NCI-H128 (cell line): ENCODE measurements at regions not wholly inside any gene's neighbourhood (a gene's known extent, or its start where the extent isn't known, plus 50 kb on each side); places are given as distances from the start of the nearest gene placed in this dataset.
"Not testable (repeated sequence)": the region's sequence is repeated elsewhere in the genome, so short reads cannot be mapped to it uniquely, and the experiment has no call there.

Experiments
- DNase-seq: peaks from one replicate; lab custom pipeline; 2025; ENCODE audit not compliant: unreplicated experiment; lab: John Stamatoyannopoulos, UW

DNA sequence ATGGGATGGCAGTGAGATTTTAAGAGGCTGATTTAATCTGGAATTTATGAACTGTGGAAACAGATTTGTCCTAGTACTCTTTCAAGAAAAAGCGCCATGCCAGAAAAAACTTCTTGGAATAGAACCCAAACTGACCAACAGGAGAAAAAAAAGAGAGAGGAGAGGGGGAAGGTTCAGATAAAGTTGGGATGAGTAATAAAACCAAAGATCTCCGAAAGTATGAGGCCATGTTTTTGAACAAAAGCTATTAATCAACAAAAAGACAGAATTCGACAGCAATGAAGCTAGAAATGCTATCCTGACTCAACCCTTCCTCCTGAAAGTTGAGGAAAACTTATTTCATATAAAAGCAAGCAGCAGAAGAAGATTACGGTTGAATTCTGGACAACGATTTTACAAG lies 135.5 kb downstream of the CEMIP2 start:
- DNase-seq: no peak

DNA sequence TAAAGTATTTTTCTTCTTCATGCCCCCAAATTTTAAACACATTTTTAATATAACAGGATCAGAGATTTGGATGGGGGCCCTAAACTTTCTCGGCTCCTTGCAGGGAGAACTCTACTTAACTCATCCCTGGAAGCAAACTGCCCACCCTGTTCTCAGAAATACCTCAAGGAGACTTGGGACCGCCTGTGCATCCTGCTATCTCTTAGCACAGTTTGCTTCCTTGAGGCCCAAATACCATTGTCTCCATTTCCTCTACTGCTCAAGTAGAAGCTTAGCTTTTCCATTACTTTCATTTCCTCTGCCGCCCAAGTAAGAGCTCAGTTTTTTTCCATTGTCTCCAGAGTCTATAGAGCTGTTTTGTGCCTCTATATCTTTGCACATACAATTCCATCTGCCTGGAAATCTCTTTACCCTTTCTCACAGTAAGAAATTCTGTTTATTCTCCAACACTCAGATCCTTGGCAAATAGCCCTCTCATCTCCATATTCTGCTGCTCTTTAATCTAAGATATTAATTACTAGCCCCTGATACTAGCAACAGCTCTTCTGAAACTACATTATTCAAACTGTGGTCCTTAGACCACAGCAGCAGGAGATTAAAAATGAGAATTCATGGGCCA lies 137.8 kb downstream of the CEMIP2 start:
- no peak for DNase-seq

DNA sequence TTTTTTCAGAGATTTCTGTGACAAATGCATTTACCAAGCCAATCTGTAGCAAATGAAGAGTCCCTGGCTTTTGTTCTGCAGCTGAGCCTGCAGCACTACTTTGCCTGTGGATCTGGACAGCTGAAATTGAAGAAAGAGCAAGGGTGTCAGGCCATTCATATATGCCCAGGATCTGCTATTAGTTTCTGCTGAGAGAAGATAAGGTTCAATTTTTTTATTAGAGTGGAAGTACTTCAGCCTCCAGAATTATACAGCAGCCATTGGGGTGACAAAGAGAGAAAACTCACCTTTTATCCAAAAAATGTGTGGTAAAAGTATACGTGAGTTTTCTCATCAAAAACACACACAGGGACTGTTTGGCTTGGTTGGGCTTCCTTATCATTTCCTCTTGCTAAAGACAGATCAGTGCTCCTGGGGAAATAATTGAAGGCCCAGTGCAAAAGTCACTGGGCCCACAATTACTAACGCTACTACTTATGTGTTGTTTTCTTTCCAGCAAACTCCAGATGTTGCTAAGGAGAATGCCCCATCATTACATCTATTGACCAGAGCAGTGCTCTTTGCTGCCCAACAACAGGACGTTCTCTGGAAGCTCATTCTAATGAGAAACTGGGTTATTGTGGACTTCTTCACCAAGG lies 138.6 kb downstream of the CEMIP2 start:
- DNase-seq: no peak

DNA sequence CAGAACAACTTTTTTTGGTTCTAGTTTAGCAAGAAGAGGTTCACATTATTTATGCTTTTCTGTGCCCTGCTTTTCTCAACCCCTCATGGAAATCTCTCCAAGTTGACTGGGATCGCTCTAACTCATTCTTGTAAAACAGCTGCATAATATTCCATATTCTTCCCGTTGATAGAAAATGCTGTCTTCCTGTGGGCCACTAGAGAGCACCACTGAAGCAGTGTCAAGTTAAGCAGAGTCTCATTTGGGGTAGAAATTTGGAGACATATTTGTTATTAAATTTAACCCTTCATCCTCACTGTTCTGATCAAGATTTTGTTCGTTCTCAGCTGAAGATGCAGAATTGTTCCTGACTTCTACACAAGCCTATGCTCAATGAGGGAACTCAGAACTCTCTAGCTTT lies 140.1 kb downstream of the CEMIP2 start:
- no peak for DNase-seq

DNA sequence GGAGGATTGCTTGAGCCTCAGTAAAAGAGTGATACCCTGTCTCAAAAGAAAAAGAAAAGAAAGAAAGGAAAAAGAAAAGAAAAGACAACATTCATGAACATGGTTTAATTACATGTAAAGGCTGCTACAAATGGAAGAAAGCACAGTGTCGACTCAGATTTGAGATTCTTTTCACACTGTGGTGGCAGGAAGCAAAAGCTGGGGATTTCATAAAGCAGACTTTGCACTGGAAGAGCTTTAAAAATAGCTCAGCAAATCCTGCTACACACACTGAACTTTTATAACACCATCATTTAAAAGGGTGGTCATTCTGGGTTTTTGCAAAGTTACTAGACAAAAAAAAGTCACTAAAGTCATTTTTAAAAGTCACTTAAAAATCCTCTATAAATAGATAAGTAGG lies 140.8 kb downstream of the CEMIP2 start:
- DNase-seq: no peak

DNA sequence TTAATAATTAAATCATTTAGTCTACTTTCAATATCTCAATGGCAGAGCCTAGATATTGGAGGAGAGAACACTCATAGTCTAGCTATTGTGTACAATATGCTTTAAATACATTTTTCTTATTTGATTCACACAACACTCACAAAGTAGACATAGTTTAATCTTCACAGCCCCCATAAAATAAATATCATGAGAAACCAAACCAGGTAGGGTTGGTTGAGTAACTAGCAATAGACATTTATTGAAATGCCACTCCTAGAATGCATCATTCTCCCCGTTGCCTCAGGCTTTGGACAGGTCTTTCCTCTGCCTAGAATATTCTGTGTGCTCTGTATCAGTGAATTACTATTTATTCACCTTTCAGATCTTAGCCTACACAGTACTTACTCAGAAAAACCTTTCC lies 141.9 kb downstream of the CEMIP2 start:
- DNase-seq: no peak

DNA sequence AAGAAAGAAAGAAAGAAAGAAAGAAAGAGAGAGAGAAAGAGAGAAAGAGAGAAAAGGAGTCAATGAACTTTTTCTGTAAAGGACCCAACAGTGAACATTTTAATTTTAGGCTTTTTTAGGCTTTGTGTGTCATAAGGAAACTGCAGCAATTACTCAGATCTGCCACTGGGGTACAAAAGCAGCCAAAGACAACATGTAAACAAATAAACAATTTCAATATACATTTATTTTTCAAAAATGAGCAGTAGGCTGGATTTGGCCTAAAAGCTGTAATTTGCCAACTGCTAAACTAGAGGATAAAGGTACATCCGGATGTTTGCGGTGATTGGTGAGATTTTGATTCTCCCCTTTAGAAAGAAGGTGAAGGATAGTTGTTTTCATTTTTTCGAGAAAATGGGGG lies 143.6 kb downstream of the CEMIP2 start:
- no peak for DNase-seq

DNA sequence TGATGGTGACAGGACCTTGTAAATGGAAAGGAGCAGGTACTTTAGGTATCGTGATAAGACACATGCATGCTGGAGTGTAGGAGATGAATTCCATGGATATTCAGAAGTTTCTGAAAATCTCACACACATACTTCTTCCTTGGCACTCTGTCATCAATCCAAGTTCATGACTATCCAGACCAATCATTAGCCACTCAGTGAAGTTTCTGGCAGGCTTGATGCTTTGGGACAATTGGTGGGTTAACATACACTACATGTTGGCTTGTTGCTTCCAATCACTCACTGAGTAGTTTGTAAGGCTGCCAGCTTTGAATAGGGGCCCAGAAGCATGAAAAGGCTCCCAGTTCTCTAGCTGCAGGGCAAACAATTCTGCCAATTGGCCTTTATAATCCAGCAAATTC lies 147.6 kb downstream of the CEMIP2 start:
- no peak for DNase-seq

DNA sequence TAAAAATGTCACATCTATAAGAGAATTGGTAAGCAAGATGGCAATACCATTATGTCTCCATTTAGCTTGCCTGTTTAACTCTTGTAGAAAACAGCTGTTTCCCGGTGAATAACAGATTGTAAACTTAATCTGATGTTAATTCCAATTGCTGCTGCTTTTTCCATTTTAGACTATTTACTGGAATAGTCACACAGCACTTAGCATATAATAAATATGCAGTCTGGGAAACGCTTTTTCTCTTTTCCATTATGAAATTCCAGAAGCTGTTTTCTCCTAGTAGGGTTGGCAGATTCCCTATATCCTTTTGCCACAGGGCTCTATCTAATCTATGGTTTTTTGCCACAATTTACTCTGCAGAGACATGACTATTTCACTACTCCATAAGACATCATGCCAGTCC lies 148.0 kb downstream of the CEMIP2 start:
- DNase-seq: no peak

DNA sequence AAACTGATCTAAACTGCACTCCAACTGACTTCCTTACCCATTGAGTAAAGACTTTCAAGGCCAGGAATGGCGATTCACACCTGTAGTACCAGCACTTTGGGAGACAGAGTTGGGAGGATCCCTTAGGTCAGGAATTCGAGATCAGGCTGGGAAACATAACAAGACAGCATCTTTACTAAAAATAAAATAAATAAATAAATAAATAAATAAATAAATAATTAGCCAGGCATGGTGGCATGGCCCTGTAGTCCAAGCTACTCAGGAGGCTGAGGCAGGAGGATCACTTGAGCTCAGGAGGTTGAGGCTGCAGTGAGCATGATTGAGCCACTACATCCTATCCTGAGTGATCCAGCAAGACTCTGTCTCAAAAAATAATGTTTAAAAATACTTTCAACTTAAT lies 148.4 kb downstream of the CEMIP2 start:
- DNase-seq: no peak

DNA sequence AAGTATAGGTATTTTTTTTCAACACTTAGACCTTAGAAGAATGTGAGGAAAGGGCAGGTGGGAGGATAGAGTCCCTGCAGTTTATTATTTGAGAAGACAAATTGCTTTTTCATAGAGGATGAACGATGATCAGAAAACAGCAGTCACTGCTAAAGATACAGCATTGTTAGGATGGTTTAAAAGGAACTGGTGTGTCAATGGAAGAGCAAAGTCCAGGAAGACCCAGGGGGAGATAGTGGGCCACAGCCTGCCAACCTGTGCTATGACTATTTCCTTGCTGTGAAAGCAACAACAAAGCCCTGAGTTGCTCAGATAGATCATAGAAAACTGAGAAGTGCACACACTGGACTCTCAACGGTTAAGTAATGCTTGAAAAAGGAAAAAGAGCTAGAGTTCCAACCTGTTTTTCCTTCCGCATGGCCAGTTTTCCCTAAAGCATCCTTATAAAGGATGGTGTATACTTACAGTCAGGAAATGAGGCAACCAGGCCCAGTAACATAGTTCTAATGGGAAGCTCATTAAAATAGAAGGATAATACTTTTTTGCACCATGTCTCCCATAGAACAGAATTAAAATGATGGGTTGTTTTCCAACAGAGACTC lies 153.8 kb downstream of the CEMIP2 start:
- no peak for DNase-seq

DNA sequence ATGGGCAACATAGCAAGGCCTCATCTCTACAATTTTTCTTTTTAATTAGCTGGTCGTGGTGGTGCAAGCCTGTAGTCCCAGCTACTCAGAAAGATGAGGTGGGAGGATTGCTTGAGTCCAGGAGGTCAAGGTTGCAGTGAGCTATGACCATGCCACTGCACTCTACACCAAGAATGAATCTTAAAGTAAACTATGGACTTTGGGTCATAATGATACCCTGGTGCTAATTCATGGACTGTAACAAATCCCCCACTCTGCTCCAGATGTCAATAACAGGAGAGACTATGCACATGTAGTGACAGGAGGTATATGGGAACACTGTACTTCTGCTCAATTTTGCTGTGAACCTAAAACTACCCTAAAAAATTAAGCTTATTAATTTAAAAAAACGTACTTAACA lies 155.4 kb downstream of the CEMIP2 start:
- no peak for DNase-seq

DNA sequence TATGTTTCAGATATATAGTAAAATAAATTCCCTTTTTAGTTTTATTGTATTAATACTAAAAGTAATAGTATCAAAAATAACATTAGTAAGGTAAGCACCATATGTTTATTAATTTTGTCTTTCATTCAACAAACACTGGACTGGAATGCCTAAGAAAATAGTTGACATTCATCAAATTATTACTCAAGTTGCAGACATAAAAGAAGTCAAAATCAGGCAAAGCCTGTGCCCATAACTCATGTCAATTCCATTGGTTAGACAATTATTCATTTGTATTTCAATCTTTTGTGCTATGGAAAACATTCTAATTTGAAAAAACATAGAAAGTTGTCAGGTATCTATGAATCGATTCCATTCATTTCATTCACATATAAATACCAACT lies 158.9 kb downstream of the CEMIP2 start:
- no peak for DNase-seq

DNA sequence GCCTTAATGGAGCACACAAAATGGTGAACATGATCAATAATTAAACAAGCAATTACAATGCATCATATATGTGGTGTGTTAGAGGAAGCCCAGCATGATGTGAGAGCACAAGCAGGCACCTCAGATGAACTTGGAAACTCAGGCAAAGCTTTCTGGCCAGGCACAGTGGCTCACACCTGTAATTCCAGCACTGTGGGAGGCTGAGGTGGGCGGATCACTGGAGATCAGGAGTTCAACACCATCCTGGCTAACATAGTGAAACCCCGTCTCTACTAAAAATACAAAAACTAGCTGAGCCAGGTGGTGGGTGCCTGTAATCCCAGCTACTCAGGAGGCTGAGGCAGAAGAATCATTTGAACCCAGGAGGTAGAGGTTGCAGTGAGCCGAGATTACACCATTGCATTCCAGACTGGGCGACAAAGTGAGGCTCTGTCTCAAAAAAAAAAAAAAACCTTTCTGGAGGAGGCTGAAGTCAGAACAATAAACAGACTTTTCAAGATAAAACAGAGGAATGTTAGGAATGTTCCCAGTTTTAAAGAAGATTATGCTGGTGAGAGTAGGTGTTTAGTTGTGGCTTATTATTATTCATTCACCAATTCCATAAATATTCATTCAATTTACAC lies 159.4 kb downstream of the CEMIP2 start:
- DNase-seq: no peak

DNA sequence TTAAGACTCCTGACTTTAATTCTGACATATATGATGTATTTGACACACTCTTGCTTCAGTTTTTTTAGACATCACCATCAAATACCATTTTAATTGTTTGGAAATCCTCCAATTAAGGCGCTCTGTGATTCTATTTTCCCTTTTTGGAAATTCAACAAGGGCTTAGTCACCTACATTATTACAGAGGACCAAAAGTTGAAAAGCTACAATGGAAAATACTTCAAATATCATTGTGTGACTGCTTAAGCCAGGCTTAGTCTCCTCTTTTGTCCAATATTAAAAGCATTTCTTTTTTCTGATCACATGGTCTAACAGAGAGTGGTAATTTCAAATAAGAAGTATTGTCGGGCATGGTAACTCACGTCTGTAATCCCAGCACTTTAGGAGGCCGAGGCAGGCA lies 160.3 kb downstream of the CEMIP2 start:
- no peak for DNase-seq

DNA sequence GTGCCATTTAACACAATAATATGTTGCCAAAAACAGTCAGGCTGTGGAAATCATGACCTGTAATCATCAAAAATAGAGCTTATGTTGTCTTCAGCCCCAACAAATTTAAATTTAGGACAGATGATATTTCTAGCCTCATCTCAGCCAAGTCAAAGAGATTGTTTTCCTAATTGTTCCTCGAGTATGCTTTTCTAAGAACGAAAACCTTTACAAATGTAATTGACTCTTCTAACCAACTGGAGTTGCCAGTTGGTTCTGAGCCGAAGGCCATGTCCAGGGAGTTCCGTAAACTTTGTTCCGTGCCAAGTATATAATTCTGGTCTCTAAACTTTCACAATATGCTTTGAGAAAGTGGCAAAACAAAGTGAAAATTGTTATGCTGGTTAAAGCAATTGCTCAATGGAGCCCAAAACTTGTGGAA lies 160.8 kb downstream of the CEMIP2 start:
- no peak for DNase-seq

DNA sequence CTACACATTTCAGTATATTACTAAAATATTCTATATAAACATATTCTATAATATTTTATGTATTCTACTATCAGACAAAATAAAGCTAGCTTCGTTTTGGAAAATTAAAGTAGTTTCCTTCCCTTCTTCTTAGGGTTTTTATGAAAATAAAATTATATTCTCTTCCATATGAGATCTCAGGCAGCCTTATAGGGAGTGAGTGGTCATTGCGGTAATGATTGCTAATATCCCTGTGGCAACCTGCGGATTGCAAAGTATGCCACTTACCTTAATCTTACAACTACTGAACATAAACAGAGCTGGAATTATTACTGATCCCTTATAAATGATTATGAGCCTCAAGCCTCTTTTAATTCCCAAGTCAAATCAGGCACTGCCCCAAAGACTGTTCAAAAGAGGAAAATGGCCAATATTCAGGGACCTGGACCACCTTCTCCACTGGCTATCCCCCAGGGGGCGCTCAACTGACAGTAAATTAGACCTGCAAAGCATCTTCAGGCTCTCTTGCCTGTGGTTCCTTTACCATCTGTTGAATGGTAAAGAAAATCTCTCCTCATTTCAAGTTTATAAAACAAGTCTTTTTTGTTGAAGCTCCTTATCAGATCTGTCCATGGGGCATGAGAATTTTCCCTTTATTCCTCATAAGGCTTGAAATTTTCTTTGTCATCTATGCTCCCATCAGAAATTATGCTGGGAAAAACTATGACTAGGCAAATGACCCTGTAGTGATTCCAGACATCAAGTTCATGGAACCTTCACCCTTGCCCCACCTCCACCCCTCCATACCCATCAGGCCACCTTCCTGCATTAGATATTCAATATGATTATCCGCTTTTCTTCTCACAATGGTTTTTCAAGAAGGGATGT lies 163.9 kb downstream of the CEMIP2 start:
- no peak for DNase-seq

DNA sequence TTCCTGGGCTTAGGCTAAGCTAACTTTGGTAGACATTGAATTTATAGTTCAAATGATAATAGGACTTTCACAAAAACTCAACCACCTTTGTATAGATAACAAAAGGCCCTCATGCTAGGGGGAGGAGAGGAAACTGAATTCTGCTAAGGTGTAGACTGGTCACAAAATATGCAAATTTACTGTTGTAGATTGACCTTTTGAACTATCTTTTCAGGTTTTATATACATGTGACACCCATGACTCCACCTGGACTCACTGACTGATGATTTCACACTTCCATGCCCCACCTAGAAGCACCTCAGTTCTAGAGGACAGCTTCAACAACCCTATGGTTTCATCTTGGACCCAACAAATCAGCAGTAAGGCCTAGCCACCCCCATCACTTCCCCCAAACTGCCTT lies 165.7 kb downstream of the CEMIP2 start:
- DNase-seq: no peak

DNA sequence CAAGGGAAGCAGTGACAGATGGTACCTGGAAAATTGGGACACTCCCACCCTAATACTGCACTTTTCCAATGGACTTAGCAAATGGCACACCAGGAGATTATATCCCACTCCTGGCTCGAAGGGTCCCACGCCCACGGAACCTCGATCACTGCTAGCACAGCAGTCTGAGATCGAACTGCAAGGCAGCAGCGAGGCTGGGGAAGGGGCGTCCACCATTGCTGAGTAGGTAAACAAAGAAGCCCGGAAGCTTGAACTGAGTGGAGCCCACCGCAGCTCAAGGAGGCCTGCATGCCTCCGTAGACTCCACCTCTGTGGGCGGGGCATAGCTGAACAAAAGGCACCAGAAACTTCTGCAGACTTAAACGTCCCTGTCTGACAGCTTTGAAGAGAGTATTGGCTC lies 172.6 kb downstream of the CEMIP2 start:
- DNase-seq: not testable (repeated sequence)

DNA sequence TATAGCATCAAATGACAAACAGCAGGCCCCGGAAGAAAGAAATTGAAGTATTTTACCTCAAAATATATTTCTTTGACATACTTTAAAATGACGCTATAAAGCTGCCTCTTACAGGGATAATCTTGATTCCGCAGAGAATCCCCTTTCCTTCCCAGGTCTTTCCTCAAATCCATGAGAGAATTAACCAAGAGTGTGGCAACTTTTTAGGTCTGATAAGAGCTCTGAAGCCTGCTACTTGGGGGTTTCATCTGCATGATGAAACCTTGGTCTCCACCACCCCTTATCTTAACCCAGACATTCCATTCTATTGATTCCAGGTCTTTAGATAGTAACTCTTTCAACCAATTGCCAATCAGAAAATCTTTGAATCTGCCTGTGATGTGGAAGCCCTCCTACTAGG lies 173.8 kb downstream of the CEMIP2 start:
- no peak for DNase-seq

DNA sequence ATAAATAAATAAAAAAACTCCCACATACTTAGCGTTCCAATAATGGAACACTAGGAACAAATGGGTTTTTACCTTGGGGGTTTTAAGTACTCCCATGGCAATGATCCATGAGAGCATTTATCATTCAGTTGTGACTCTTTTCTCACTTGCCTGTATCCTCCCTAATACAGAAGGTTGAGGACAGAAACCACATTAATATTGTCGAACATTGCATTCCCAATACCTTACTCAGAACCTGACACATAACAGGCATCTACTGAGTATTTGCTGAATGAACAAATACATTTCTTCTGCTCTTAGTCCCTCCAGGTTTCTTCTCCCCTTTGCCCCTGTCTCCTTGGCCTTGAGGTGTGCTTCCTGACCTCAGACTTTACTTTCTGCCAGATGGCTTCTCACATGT lies 175.9 kb downstream of the CEMIP2 start:
- DNase-seq: no peak
